Osteoblast (primary cell): ENCODE measurements at regions not wholly inside any gene's neighbourhood (a gene's known extent, or its start where the extent isn't known, plus 50 kb on each side); places are given as distances from the start of the nearest gene placed in this dataset.
"Not testable (repeated sequence)": the region's sequence is repeated elsewhere in the genome, so short reads cannot be mapped to it uniquely, and the experiment has no call there.

Experiments
- DNase-seq: peaks from one replicate; pipeline ENCODE4 v3.0.0; 2011; ENCODE audit warnings: low spot score, mixed read lengths; ENCODE audit not compliant: insufficient read length; ENCODE audit errors: missing footprints
- H2AFZ ChIP-seq: 2 replicates; pipeline ENCODE4 v1.6.0; 2011; ENCODE audit warnings: mild to moderate bottlenecking, low read length
- H3K27ac ChIP-seq: 2 replicates; pipeline ENCODE4 v1.5.1; 2011; ENCODE audit warnings: mild to moderate bottlenecking, low read depth, low read length, moderate library complexity
- H3K27me3 ChIP-seq: 2 replicates; pipeline ENCODE4 v1.6.0; 2012; ENCODE audit warnings: mild to moderate bottlenecking, control low read depth, inconsistent platforms, low read length, moderate library complexity; ENCODE audit not compliant: insufficient read depth
- H3K36me3 ChIP-seq: 2 replicates; pipeline ENCODE4 v1.5.1; 2011; ENCODE audit warnings: mild to moderate bottlenecking, low read length, control low read depth, moderate library complexity; ENCODE audit not compliant: insufficient read depth
- H3K4me1 ChIP-seq: 2 replicates; pipeline ENCODE4 v1.5.1; 2011; ENCODE audit warnings: mild to moderate bottlenecking, low read length, control low read depth, moderate library complexity; ENCODE audit not compliant: insufficient read depth
- H3K4me2 ChIP-seq: 2 replicates; pipeline ENCODE4 v1.6.0; 2011; ENCODE audit warnings: mild to moderate bottlenecking, low read length; ENCODE audit not compliant: insufficient read depth
- H3K4me3 ChIP-seq: fragments of 200-600 bp; sonication (generic); 3 replicates; pipeline ENCODE4 v1.5.1; 2012; ENCODE audit warnings: mild to moderate bottlenecking, low read length, inconsistent platforms; ENCODE audit not compliant: insufficient read depth
- H3K79me2 ChIP-seq: 2 replicates; pipeline ENCODE4 v1.6.0; 2012; ENCODE audit warnings: mild to moderate bottlenecking, low read length, control low read depth, inconsistent platforms; ENCODE audit not compliant: insufficient read depth
- H3K9me3 ChIP-seq: 2 replicates; pipeline ENCODE4 v1.5.1; 2011; ENCODE audit warnings: low read depth, low read length, control low read depth
- H4K20me1 ChIP-seq: 2 replicates; pipeline ENCODE4 v1.6.0; 2012; ENCODE audit warnings: mild to moderate bottlenecking, low read length, control low read depth; ENCODE audit not compliant: insufficient read depth
- CTCF ChIP-seq: IDR thresholded peaks from 2 replicates; pipeline ENCODE4 v1.5.1; 2011; ENCODE audit warnings: mild to moderate bottlenecking, low read depth, low read length, moderate library complexity; ENCODE audit errors: extremely low read depth

- no peak for TF ChIP-seq CTCF
Measured at GRCh38 chr16:22635801-22636200, 125.1 kb downstream of the NPIPB5 start.

DNA sequence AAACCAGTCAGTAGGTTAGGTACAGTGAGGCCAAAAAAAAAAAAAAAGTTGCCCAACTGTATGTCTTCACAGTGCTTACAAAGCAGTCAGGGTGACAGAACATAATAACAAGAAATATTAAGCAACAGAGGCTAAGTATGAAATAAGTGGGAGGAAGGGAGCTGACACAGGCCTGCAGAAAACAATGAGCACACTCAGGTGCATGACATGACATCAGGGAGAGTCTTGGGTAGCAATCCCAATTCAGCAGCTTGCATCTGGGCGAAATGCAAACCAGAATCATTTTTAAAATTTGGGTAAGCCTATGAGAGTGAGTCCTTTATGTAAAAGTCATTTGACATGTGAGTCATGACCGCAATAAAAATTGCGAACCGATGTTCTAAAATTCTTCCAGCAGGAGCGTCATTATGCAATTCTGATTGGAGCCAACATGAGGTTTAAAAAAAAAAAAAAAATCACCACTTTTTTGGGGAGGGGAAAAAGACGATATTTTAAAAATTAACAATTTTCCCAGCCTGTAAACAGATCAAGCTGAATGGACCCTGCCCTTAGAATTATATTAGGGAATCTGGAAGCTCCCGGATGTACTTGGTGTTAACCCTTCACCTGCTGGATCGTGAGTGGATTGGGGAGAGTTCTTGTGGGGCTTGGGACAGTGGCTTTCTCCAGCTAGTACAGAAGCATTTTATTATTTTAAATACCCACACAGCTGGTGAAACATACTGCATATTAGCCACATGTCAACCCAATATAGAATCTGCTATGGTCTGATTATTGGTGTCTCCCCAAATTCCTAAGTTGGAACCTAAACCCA, 127.9 kb downstream of the NPIPB5 start:
- no peaks in the 10 kb centered on the region for H3K36me3 ChIP-seq
- no peaks in the 10 kb centered on the region for H3K79me2 ChIP-seq
- H3K4me2 ChIP-seq: no peak overlapping the region
- no peaks in the 10 kb centered on the region for H4K20me1 ChIP-seq
- no peak overlapping the region for H2AFZ ChIP-seq
- no peaks in the 10 kb centered on the region for H3K4me1 ChIP-seq
- H3K4me3 ChIP-seq: no peak overlapping the region
- no peak for TF ChIP-seq CTCF
- DNase-seq: peak; percentile 78
- H3K9me3 ChIP-seq: no peaks in the 10 kb centered on the region
- no peak overlapping the region for H3K27ac ChIP-seq
- H3K27me3 ChIP-seq: no peaks in the 10 kb centered on the region

More at GRCh38 chr16:22635801-22636200, 125.1 kb downstream of the NPIPB5 start:
- DNase-seq: no peak
- Histone ChIP-seq H3K36me3 (no peaks in the 10 kb centered on the region), H3K9me3 (no peaks in the 10 kb centered on the region), H2AFZ (no peak overlapping the region), H3K79me2 (no peaks in the 10 kb centered on the region), H3K4me1 (no peaks in the 10 kb centered on the region), H3K27ac (no peak overlapping the region), H3K27me3 (peaks cover 3% of the 10 kb centered on the region), H4K20me1 (no peaks in the 10 kb centered on the region), H3K4me2 (no peak overlapping the region), H3K4me3 (no peak overlapping the region)

- no peak overlapping the region for H2AFZ ChIP-seq
- no peak for TF ChIP-seq CTCF
- no peaks in the 10 kb centered on the region for H4K20me1 ChIP-seq
- no peaks in the 10 kb centered on the region for H3K27me3 ChIP-seq
- no peaks in the 10 kb centered on the region for H3K9me3 ChIP-seq
- H3K4me3 ChIP-seq: no peak overlapping the region
- DNase-seq: no peak
- H3K79me2 ChIP-seq: no peaks in the 10 kb centered on the region
- H3K4me1 ChIP-seq: no peaks in the 10 kb centered on the region
- H3K4me2 ChIP-seq: no peak overlapping the region
- H3K27ac ChIP-seq: no peak overlapping the region
- H3K36me3 ChIP-seq: no peaks in the 10 kb centered on the region
Measured at GRCh38 chr16:22641131-22641628, 130.5 kb downstream of the NPIPB5 start.

DNA sequence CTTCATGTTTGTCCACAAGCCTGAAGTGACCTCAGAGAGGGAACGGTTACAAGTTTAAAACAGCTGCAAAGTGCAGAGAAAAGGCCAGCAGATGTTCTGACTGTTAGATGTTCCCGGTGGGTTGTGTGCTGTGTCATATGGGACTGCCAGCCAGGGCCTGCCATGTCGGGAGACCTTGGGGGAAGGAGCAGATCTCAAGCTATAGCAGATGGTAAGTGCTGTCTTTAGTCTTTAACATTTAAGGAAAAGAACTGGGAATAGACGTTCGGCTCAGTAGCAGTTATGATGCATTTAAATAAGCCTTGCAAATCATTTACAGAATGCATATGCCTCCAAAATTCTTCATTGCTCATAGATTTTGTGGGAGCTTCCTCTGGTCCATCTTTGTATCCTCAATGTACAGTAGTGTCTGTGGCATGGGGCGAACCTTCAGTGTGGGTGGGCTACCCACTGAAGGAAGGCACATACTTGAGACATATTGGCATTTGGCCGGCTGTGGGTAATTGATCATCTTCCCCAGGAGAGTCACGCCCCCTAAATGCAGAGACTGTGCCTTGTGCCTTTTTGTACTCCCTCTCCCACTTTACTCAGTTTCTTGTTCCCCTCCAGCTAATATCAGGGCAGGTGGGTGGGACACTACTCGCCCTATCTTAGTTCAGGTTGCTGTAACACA, 131.9 kb downstream of the NPIPB5 start:
- TF ChIP-seq CTCF: no peak
- no peak overlapping the region for H2AFZ ChIP-seq
- H3K79me2 ChIP-seq: no peaks in the 10 kb centered on the region
- no peak overlapping the region for H3K27ac ChIP-seq
- no peak overlapping the region for H3K4me3 ChIP-seq
- H3K36me3 ChIP-seq: no peaks in the 10 kb centered on the region
- no peaks in the 10 kb centered on the region for H3K9me3 ChIP-seq
- no peaks in the 10 kb centered on the region for H4K20me1 ChIP-seq
- H3K27me3 ChIP-seq: no peaks in the 10 kb centered on the region
- H3K4me2 ChIP-seq: no peak overlapping the region
- H3K4me1 ChIP-seq: no peaks in the 10 kb centered on the region
- no peak for DNase-seq

DNA sequence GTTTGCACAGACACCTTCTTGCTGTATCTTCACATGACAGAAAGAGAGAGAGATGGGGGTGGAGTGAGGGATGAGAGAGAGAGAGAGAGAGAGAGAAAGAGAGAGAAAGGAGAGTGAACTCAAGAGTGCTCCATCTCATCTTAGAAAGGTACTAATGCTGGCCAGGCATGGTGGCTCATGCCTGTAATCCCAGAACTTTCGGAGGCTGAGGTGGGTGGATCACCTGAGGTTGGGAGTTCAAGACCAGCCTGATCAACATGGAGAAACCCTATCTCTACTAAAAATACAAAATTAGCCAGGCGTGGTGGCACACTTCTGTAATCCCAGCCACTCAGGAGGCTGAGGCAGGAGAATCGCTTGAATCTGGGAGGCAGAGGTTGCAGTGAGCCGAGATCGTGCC, 132.5 kb downstream of the NPIPB5 start:
- not testable (repeated sequence) for H3K36me3 ChIP-seq, H3K9me3 ChIP-seq, H3K4me1 ChIP-seq, H3K79me2 ChIP-seq, H3K27me3 ChIP-seq, H3K27ac ChIP-seq, H4K20me1 ChIP-seq, H3K4me2 ChIP-seq, H2AFZ ChIP-seq, DNase-seq, H3K4me3 ChIP-seq
